Activated CD4-positive, alpha-beta T cell treated with anti-CD3 and anti-CD28 coated beads, Interleukin-2, amount 50 U/mL, for 16 hours (primary cell): ENCODE measurements at regions not wholly inside any gene's neighbourhood (a gene's known extent, or its start where the extent isn't known, plus 50 kb on each side); places are given as distances from the start of the nearest gene placed in this dataset.

Experiments
- DNase-seq: peaks from one replicate; pipeline ENCODE4 v3.0.0-alpha.2; 2020

DNA sequence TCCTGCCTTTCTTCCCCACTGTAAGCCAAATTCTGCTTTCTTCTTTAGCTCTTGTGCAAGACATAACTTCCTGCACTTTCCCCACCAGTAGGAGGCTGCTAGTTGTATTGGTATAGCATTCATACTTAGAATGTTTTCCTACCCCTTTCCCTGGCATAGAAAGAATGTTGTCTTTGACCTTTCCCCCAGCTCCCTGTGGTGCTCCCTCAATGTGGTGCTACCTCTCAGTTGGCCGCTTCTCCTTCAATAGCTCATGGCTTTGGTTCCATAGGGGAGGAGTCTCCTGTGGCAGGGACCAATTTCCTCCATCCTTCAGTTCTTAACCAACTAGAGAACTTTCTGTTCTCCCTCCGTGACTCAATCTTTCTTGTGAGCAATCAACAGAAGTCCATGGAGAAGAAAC lies 67.5 kb upstream of the AKAP13 start:
- DNase-seq, result no peak

DNA sequence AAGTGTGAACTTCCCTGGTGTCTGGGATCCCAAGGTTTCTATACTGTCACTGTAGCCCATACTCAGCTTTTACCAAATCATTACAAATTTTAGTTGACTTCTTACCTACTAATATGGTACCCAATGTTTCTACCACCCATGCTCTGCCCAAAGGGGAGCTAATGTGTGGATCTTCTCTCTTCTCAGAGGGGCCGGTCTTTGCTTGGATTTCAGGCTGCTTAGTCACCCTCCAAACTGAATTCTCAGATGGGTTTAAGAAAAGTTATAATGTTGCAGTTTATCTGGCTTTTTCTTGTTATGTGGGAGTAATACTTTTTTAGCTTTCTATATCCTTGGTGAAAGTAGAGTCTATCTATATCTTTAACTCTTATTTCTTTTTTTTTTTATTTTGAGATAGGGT lies 67.1 kb upstream of the AKAP13 start:
- no peak for DNase-seq

DNA sequence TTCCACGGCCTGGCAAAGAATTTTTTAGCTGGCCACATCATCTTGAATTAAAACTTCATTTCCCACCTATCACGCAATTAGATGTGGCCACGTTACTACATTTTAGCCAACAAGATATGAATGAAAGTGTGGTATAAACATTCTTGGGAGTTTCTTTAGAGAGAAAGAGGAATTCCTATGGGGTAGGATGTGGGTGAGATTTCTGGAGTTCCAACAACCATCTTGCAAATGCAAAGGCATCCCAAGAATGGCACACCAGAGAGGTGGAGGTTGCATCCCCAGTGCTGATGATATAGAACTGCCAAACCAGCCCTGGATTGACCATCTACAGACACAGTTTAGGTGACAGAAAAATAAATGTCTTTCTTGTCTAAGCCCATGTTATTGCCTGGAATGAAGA lies 66.3 kb upstream of the AKAP13 start:
- no peak for DNase-seq

DNA sequence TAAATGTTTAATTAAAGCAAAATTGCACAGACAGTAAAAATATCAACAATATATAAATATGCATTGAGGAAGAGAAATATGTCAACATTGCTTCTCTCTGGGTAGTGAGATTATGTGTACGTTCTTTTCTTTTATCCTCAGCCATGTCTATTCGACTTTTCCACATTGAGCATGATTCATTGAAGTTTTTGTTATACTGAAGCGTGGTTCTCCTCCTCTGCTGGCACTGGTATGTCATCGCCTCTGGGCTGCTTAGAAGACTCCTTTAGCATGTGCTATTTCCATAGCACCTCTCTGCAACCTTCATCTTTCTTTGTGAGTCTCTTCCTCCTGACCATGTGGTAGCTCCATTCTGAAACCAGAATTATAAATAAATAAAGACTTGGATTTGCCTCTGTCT lies 65.8 kb upstream of the AKAP13 start:
- DNase-seq, result no peak

DNA sequence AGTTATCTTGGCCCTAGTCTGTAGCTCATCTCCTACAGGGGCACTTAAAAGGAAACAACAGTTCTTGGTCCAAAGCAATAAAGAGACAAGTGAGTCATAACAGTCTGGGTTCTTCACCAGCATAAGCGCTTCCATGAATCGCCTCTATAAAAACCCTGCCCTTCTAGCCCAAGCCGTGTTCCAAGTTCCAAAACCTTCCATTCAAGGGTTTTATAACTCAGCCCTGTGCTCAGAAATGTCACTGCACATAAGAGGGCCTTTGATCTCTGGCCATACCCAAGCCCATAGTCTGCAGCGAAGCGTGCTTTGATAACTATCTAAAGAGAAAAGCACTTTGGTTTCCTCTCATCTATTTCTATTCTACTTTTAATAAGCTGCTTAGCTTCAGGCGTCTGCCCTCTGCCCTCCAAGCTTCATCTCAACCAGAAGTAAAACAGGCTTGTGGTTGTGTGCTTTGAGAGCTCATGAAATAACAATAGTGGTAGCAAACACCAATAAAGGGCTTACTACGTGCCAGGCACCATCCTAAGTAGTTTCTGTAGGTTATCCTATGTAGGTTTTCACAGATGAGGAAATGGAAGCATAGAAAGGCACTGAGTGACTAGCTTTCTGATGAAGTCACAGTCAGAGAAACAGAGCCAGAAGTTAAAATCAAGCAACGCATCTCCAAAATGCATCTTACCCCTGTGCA lies 64.0 kb upstream of the AKAP13 start:
- peak; percentile 68 for DNase-seq

DNA sequence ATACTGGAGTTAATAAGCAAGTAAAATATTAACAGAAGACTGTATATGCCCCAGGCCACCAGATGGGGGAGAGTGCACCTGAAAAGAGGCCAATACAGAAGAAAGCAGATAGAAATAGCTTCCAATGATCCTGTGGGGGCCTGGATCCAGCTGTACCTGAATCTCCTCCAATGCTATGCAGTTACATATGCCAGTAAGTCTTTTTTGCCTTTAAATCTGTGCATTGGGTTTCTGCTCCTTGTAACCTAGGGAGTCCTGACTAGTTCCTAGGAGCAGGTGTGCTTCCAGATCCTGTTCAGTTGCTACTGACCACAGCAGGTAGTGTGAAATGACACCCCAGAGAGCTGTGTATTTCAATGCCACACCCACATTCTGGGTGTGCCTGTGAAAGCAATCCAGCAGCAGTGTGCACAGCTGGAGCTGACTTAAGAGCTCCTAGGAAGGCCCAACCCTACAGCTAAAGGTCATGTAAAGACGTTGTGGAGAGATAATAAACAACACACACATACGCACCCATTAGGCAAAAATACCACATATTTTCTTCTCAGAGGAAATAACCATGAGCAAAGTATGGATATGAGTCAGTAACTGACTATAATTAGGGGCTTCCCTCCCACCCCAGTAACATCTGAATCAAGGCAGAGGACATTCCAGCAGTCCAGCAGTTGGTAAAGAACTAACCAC lies 62.2 kb upstream of the AKAP13 start:
- peak; percentile 75 for DNase-seq

DNA sequence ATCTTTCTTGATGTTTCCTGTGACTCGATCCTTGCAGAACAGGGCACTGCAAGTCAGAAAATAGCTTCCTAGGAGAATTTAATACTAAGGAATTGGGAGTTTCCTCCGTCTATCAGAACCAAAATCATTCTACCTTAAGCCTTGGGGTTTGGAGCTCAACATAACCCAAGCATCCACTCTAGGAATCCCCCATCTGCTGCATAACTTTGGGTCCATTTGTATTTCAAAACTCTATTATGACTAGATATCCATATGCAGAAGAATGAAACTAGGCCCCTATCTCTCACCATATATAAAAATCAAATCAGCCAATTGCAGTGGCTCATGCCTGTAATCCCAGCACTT lies 61.7 kb upstream of the AKAP13 start:
- DNase-seq, result no peak

DNA sequence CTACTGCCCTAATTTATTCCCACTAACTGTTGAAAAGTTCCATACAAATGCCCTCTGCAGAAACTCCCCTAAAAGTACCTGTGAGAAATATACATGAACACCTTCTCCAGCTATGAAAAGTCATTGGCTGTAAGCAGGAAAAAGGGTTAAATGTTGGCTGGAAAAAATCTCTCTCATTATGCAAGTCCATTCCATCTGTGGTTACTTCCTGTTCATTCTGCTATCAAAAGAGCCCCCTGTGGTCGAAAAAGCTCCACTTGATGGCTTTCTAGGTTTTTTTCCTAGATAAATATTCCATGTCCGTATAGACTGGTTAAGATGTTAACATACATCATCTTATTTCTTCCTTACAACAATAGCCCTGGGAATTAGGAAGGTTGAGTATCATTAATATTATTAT lies 56.2 kb upstream of the AKAP13 start:
- DNase-seq, result no peak

DNA sequence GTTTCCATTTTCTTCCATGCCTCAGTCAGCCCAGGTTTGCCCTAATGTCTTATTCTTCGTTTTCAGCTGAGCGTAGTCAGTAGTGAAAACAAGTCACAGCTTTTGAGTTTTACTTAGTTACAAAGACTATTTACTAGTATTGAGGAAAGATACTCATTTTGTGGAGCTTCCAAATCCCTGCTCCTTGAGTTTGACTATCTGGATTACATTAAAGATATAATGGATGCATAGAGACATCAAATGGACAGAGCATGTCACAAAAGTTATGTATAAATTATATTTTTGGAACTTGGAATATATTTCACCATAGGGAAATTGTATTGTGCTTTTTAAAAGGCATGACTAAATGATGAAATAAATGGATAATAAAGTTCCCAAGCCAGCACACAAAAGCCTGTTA lies 54.6 kb upstream of the AKAP13 start:
- DNase-seq, result no peak

DNA sequence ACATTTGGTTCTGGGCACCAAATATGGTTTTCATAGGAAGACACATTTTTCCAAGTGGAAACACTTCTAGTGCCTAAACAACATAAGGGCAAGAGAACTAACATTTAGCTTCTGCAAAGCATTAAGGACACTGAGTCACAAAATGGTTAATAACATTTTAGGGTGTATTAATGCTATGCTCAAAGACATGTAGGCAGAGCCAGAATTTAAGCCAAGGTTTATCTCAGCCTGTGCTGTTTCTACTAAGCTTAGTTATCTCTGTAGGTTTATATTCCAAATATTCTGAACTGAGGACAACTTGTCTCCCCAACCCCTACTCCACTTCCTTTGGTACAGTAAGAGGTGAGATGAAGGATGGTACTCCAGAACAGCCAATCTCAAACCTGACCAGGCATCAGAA lies 54.1 kb upstream of the AKAP13 start:
- no peak for DNase-seq

DNA sequence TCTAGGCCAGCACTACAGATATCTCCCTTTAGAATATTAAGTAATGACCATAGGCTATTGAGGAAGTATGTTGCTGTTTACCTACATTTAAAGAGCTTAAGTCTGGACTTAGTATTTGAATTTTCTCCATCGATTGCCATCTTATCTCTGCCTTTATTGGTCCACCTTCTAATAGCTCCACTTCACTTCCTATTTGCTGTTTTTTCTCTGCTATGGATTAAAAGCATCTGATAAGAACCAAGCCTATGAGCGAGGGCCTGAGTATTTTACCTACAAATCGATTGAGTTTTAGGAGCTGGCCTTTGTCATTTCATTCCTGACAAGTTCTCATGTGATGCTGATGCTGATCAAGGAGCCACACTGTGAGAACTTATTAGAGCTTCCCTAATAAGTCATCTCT lies 52.6 kb upstream of the AKAP13 start:
- no peak for DNase-seq

DNA sequence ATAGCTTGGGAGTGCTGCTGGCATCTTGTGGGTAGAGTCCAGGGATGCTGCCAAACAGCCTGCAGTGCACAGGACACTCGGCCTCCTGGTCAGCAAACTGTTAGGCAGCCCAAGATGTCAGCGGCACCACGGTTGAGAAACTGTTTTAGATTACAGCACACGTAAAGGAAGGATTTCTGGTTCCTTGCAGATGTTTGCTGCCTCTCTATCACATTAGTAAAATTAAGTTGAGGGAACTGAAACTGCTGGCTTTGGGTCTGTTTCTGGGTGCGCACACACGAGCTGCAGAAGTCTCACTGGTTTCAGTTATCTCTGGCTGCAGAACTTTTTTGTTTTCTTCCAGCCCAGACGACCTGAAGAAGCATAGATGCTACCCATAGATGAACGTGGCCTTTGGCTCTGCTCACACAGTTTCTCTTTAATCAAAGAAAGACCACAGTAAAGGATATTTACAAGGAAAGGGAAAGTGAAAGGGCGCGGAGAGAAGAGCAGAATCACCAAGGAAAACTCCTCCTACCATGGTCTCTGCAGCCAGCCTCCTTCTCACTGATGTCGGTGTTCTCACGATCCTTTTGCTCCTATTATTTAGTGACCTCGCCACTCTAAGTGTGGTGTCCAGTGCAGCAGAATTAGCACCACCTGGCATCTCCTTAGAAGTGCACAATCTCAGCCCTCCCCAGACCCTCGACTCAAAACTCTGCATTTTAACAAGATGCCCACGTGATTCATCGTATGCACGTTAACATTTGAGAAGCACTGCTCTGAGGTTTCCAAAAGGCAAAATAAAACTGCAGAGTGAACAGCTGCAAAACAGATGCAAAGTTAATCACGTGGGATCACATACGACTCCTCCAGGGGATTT lies 50.6 kb upstream of the AKAP13 start:
- DNase-seq, result peak; percentile 70
